ACC112 (cell line): ENCODE measurements at regions not wholly inside any gene's neighbourhood (a gene's known extent, or its start where the extent isn't known, plus 50 kb on each side); places are given as distances from the start of the nearest gene placed in this dataset.

ENCODE experiments used
- H2AFZ ChIP-seq: fragments of 200-600 bp; sonication (generic); one replicate; pipeline ENCODE4 v1.6.0; 2017; ENCODE audit warnings: antibody characterized with exemption, low read length; ENCODE audit not compliant: unreplicated experiment
- H3K27ac ChIP-seq: fragments of 200-600 bp; sonication (generic); 2 replicates; pipeline ENCODE4 v1.5.1; 2014; ENCODE audit warnings: low read depth, mild to moderate bottlenecking, antibody characterized with exemption, low read length, moderate library complexity
- H3K27me3 ChIP-seq: fragments of 200-600 bp; sonication (generic); 2 replicates; pipeline ENCODE4 v1.6.1; 2014; ENCODE audit warnings: mild to moderate bottlenecking, antibody characterized with exemption, low read length, moderate library complexity, mixed read lengths; ENCODE audit not compliant: insufficient read depth
- H3K36me3 ChIP-seq: fragments of 200-600 bp; sonication (generic); 2 replicates; pipeline ENCODE4 v1.6.1; 2016; ENCODE audit warnings: mild to moderate bottlenecking, antibody characterized with exemption, low read length, moderate library complexity, mixed read lengths; ENCODE audit not compliant: insufficient read depth
- H3K4me1 ChIP-seq: fragments of 200-600 bp; sonication (generic); one replicate; pipeline ENCODE4 v1.6.1; 2016; ENCODE audit warnings: low read length, mixed read lengths; ENCODE audit not compliant: insufficient read depth, unreplicated experiment, control insufficient read depth
- H3K4me3 ChIP-seq: fragments of 200-600 bp; sonication (generic); 2 replicates; pipeline ENCODE4 v1.5.1; 2014; ENCODE audit warnings: mild to moderate bottlenecking, low read depth, low read length
- H3K79me2 ChIP-seq: fragments of 200-600 bp; sonication (generic); one replicate; pipeline ENCODE4 v1.6.0; 2016; ENCODE audit warnings: low read length; ENCODE audit not compliant: control insufficient read depth, unreplicated experiment, insufficient read depth

DNA sequence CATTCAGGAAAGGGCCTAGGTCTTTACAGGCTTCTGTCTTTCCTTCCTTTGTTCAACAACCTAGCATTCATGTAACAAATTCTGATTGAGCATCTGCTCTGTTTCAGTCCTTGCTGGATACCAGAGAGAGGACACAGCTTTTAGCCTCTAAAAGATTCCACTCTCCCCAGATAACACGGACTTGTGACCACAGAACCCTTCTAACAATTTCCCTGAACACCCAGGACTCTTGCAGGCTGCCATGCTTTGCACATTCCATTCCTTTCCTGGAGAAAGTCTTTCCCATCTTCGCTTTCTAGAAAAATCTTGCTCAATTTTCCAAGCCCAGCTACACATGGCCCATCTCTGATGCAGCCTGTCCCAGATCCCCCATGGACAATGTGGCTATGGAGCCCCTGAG lies 310.9 kb downstream of the ACTL7B start:
- H3K79me2 ChIP-seq = no peaks in the 10 kb centered on the region
- H3K4me3 ChIP-seq = no peak overlapping the region
- H3K27ac ChIP-seq = no peak overlapping the region
- no peaks in the 10 kb centered on the region for H3K36me3 ChIP-seq
- H3K4me1 ChIP-seq = peaks cover 23% of the 10 kb centered on the region
- H3K27me3 ChIP-seq = no peaks in the 10 kb centered on the region
- no peak overlapping the region for H2AFZ ChIP-seq

DNA sequence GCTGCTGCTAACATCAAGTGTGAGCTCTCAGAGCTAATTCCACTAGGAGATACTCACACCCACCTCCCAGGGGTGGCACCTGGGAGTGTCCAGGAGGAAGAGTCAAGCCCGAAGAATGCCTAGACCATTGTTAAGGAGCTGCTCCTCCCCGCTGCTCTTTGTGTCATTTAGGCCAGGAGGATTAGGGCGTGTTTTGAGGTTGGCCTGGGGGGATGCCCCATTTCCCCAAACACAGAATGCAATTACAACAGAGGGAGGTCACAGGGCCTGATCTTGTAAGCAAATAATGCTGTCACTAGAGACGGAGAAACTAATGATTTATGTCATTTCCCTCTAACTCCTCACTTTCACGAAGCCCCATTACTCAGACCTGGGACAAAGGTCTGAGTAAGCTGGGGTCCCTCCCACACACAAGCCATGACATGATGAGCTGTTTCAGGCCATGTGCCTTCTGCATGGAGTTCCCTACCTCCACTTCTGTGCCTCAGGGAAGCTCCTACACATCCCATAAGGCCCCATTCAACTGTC lies 312.5 kb downstream of the ACTL7B start:
- Histone ChIP-seq H3K36me3 (no peaks in the 10 kb centered on the region), H3K27ac (no peak overlapping the region), H3K27me3 (no peaks in the 10 kb centered on the region), H3K4me1 (peaks cover 12% of the 10 kb centered on the region), H3K4me3 (no peak overlapping the region), H3K79me2 (no peaks in the 10 kb centered on the region), H2AFZ (no peak overlapping the region)

DNA sequence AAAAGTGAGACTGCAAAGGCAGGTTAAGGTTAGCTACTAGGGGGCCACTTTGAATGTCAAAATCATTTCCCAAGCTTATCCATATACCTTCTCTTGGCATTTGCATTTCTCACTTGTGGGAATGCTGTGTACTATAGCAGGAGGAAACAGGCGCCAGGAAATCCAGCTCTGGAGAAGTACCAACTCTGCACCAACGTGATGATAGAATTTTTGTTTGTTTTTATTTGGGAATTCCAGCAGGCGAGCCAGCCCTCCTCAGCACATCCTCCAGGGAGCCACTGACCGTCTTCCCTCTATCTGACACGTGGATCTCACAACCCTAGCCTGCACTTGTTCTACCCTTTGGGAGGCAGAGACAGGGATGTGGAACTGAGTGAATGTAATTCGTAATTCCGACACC lies 318.0 kb downstream of the ACTL7B start:
- Histone ChIP-seq H3K4me3 (no peak overlapping the region), H3K36me3 (no peaks in the 10 kb centered on the region; the same call in 1 of the 2 replicates), H3K27me3 (no peaks in the 10 kb centered on the region), H2AFZ (no peak overlapping the region), H3K79me2 (no peaks in the 10 kb centered on the region), H3K27ac (no peak overlapping the region), H3K4me1 (peaks cover 10% of the 10 kb centered on the region)

DNA sequence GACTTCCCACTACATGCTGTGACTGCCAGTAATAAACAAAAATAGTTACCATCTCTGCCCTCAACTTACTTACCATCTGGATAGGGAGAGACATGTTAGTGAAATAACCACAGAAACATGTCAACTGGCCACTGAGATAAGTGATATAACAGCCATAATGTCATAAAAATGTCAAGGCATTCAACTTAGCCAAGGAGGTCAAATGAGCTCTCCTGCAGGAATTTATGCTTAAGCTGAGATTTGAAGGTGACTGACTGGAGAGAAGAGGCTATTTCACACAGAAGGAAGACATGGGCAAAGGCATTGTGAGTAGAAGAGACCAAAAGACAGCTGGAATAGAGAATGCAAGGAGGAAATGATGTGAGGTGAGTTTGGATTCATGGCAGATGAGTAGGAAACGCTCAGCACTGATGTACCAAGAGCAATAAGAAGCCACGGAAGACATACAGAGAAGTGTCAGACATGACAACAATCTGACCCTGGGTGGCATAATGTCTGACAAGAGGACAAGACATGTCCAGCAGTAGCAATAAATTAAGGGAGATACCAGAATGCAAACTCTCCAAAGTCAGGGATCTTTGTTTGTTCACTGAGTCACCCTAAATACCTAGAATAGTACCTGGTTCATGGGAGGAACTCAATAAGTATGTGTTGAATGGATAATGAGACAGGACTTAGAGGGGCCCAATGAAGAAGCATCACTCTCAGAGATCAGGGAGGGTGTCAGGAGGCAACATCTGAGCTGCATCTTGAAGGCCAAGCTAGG lies 318.8 kb downstream of the ACTL7B start:
- Histone ChIP-seq H3K4me3 (no peak overlapping the region), H3K27me3 (no peaks in the 10 kb centered on the region), H3K36me3 (no peaks in the 10 kb centered on the region; the same call in 1 of the 2 replicates), H3K27ac (no peak overlapping the region), H2AFZ (no peak overlapping the region), H3K4me1 (peaks cover 9% of the 10 kb centered on the region), H3K79me2 (no peaks in the 10 kb centered on the region)

DNA sequence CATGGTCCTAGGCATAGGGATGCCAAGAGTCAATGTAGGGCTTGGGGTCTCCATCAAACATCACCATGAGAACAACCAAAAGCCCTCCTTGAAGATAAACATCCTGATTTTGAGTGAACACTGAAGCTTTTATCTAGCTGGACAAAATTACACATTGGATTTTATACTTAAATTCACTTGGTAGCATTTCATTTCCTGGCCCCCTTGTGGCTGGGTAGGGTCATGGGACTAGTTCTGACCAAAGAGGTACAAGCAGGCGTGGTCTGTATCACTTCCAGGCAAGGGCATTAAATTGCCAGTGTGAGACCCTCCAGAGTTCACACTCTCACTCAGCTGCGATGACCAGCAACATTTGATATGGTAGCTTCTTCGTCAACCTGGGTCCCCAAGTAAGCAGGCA lies 320.3 kb downstream of the ACTL7B start:
- Histone ChIP-seq H3K4me1 (peaks cover 9% of the 10 kb centered on the region), H3K27me3 (no peaks in the 10 kb centered on the region), H2AFZ (no peak overlapping the region), H3K27ac (no peak overlapping the region), H3K79me2 (no peaks in the 10 kb centered on the region), H3K4me3 (no peak overlapping the region), H3K36me3 (no peaks in the 10 kb centered on the region; the same call in 1 of the 2 replicates)

DNA sequence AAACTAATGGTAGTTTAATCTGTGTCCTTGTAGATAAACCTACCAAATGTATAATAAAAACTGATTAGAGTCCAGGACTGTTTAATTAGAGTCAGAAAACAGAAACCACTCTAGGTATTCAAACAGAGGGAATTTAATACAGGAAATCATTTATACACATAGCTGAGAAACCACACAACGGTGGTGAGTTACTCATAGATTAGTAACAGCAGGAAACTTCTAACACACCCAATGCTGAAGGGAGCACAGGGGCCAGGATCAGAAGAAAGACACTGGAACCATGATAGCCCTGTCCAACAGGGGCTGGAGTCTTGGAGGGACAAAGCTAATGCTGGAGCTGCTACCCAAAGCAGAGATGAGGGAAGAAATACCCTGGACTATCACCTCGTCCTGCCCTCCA lies 321.0 kb downstream of the ACTL7B start:
- H3K27ac ChIP-seq = peak overlapping the region; percentile 39
- no peaks in the 10 kb centered on the region; the same call in 1 of the 2 replicates for H3K36me3 ChIP-seq
- H3K4me3 ChIP-seq = no peak overlapping the region
- H2AFZ ChIP-seq = peak overlapping the region; percentile 6
- no peaks in the 10 kb centered on the region for H3K79me2 ChIP-seq
- peaks cover 9% of the 10 kb centered on the region for H3K4me1 ChIP-seq
- H3K27me3 ChIP-seq = no peaks in the 10 kb centered on the region

DNA sequence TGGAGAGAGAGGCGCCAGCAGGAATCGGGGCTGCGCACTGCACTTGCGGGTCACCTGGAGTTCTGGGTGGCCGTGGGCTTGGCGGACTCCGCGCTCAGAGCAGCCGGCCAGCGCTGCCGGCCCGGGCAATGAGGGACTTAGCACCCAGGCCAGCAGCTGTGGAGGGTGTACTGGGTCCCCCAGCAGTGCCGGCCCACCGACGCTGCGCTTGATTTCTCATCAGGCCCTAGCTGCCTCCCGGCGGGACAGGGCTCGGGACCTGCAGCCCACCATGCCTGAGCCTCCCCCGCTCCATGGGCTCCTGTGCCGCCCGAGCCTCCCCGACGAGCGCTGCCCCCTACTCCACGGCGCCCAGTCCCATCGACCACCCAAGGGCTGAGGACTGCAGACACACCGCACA lies 325.6 kb downstream of the ACTL7B start:
- no peak overlapping the region for H3K4me3 ChIP-seq
- no peaks in the 10 kb centered on the region for H3K27me3 ChIP-seq
- peaks cover 6% of the 10 kb centered on the region for H3K4me1 ChIP-seq
- no peak overlapping the region for H2AFZ ChIP-seq
- H3K36me3 ChIP-seq = no peaks in the 10 kb centered on the region; the same call in 1 of the 2 replicates
- H3K79me2 ChIP-seq = no peaks in the 10 kb centered on the region
- no peak overlapping the region for H3K27ac ChIP-seq

DNA sequence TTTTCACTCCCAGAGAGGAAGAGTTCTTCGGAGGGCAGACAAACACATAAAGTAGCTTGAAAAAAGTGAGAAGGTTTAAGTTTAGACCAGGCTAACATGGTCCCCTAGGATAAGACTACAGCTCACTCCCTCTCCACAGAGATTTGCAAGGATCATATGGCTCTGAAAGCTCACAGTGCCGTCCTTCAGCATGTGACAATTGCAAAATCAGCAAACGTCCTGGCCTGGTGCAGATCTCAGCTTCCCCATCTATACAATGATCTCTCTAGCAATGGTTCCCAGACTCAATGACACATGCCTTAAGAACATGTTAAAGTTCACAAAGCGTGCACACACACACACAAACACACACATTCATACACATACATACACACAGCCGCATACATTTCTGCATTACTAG lies 327.6 kb downstream of the ACTL7B start:
- Histone ChIP-seq H3K4me1 (no peaks in the 10 kb centered on the region), H3K27me3 (no peaks in the 10 kb centered on the region), H3K79me2 (no peaks in the 10 kb centered on the region), H3K36me3 (no peaks in the 10 kb centered on the region), H2AFZ (no peak overlapping the region), H3K27ac (no peak overlapping the region), H3K4me3 (no peak overlapping the region)

DNA sequence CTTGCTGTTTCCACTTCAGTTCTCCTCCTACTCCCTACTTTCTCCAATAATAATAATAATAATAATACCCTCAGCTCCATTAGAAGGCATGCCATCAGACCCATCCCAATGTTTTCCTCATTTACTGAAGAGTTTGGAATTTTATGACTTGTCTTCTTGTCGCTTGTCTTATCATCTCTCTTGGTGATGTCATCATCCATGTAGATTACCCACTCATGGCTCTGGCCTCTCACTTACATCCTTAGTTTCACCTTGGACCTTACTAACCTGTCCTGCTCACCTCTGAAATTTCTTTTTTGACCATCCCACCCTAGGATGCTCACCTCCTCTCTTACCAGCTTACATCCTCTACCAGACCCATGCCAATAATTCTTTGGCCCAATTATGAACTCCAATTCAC lies 329.3 kb downstream of the ACTL7B start:
- no peaks in the 10 kb centered on the region for H3K79me2 ChIP-seq
- no peaks in the 10 kb centered on the region for H3K36me3 ChIP-seq
- H3K27me3 ChIP-seq = no peaks in the 10 kb centered on the region
- no peak overlapping the region for H3K27ac ChIP-seq
- no peak overlapping the region for H2AFZ ChIP-seq
- H3K4me3 ChIP-seq = no peak overlapping the region
- no peaks in the 10 kb centered on the region for H3K4me1 ChIP-seq

DNA sequence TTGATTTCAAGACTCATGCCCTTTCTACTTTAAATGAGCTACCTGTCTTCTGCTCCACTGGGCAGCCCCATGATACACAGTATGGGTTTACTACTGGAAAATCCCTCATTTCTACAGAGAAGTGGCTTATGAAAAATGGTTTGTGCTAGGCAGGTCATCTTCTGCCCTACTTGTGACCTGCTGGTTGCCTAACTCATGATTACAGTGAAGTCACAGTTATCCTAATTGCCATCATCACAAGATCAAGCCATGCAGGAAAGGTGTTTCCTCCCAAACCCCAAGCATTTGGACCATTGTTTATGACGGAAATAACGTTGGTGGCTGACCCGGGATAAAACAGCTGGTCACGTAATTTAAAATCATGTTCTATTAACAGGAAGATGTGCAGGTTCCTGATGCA lies 330.6 kb downstream of the ACTL7B start:
- Histone ChIP-seq H2AFZ (no peak overlapping the region), H3K4me1 (peaks cover 9% of the 10 kb centered on the region), H3K4me3 (no peak overlapping the region), H3K79me2 (no peaks in the 10 kb centered on the region), H3K27me3 (no peaks in the 10 kb centered on the region), H3K27ac (no peak overlapping the region), H3K36me3 (no peaks in the 10 kb centered on the region)

DNA sequence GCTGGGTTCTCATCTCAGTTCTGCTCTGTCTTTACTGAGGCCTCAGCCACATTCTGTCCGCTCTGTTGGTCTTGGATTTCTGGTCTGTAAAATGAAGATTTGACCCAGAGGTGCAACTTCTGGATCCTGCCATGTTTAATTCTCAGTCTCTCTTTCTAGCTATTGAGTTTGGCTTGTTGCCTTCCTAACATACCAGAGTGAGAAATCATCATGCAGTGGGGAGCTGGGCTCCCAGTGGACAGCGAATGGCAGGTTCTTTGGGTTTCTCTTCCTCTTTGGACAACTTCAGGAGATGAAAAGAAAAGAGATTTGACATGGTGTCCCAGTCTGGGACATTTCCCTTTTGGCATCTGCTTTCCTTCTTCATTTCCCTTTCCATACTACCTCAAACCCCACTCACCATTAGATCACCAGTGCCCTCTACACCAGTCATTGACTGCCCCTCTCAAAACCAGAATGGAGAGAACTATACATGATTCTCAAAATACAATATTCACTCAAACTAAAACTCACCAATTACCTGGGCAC lies 334.7 kb downstream of the ACTL7B start:
- H2AFZ ChIP-seq = no peak overlapping the region
- H3K4me1 ChIP-seq = peaks cover 9% of the 10 kb centered on the region
- H3K27ac ChIP-seq = no peak overlapping the region
- H3K4me3 ChIP-seq = no peak overlapping the region
- H3K36me3 ChIP-seq = no peaks in the 10 kb centered on the region
- no peaks in the 10 kb centered on the region for H3K27me3 ChIP-seq
- H3K79me2 ChIP-seq = no peaks in the 10 kb centered on the region
